HG02885 (cell line): ENCODE measurements at regions not wholly inside any gene's neighbourhood (a gene's known extent, or its start where the extent isn't known, plus 50 kb on each side); places are given as distances from the start of the nearest gene placed in this dataset.
"Not testable (repeated sequence)": the region's sequence is repeated elsewhere in the genome, so short reads cannot be mapped to it uniquely, and the experiment has no call there.

Experiments
- ATAC-seq: cut with Tn5 transposase; IDR thresholded peaks from one replicate; pipeline ENCODE4 v1.9.1; 2021; ENCODE audit warnings: mild to moderate bottlenecking; ENCODE audit not compliant: unreplicated experiment, poor library complexity

- not testable (repeated sequence) for ATAC-seq
Observed at GRCh38 chr1:120609015-120609573, 114.7 kb upstream of the NBPF26 start.

- not testable (repeated sequence) for ATAC-seq
Observed at GRCh38 chr1:120609834-120610233, 113.9 kb upstream of the NBPF26 start.

- ATAC-seq: not testable (repeated sequence)
Observed at GRCh38 chr1:120614931-120615639, 108.7 kb upstream of the NBPF26 start.

GRCh38 chr1:120617493-120617892, 106.3 kb upstream of the NBPF26 start:
- ATAC-seq: not testable (repeated sequence)

- not testable (repeated sequence) for ATAC-seq
Observed at GRCh38 chr1:120619867-120620692, 103.7 kb upstream of the NBPF26 start.

GRCh38 chr1:120620693-120620969, 103.1 kb upstream of the NBPF26 start:
- not testable (repeated sequence) for ATAC-seq

- ATAC-seq: not testable (repeated sequence)
Observed at GRCh38 chr1:120621278-120621677, 102.5 kb upstream of the NBPF26 start.

- ATAC-seq: not testable (repeated sequence)
Observed at GRCh38 chr1:120623539-120623938, 100.2 kb upstream of the NBPF26 start.

- ATAC-seq: not testable (repeated sequence)
Observed at GRCh38 chr1:120624565-120625064, 99.1 kb upstream of the NBPF26 start.

- not testable (repeated sequence) for ATAC-seq
Observed at GRCh38 chr1:120629832-120630455, 93.8 kb upstream of the NBPF26 start.

GRCh38 chr1:120634816-120635806, 88.6 kb upstream of the NBPF26 start:
- ATAC-seq: not testable (repeated sequence)

- ATAC-seq: not testable (repeated sequence)
Observed at GRCh38 chr1:120640261-120641013, 83.3 kb upstream of the NBPF26 start.

- not testable (repeated sequence) for ATAC-seq
Observed at GRCh38 chr1:120641014-120641302, 82.8 kb upstream of the NBPF26 start.

GRCh38 chr1:120647182-120647581, 76.6 kb upstream of the NBPF26 start:
- not testable (repeated sequence) for ATAC-seq

GRCh38 chr1:120648915-120649623, 74.7 kb upstream of the NBPF26 start:
- ATAC-seq: not testable (repeated sequence)

GRCh38 chr1:120649730-120650129, 74.0 kb upstream of the NBPF26 start:
- ATAC-seq: not testable (repeated sequence)

- ATAC-seq: not testable (repeated sequence)
Observed at GRCh38 chr1:120654114-120654513, 69.6 kb upstream of the NBPF26 start.

GRCh38 chr1:120655394-120655793, 68.4 kb upstream of the NBPF26 start:
- not testable (repeated sequence) for ATAC-seq
